SJCRH30 (cell line): ENCODE measurements at regions not wholly inside any gene's neighbourhood (a gene's known extent, or its start where the extent isn't known, plus 50 kb on each side); places are given as distances from the start of the nearest gene placed in this dataset.

Source experiments
- DNase-seq, 2 experiments: peaks; one replicate each; pipeline ENCODE4 v3.0.0-alpha.2; 2015 to 2020
- H3K27ac ChIP-seq: fragments of 250-450 bp; sonication (Bioruptor Pico); 2 replicates; pipeline ENCODE4 v1.5.1; 2020; ENCODE audit warnings: mild to moderate bottlenecking, moderate library complexity
- H3K27me3 ChIP-seq: fragments of 250-450 bp; sonication (Bioruptor Pico); 2 replicates; pipeline ENCODE4 v1.5.1; 2020; ENCODE audit warnings: mild to moderate bottlenecking, moderate library complexity
- H3K36me3 ChIP-seq: fragments of 250-450 bp; sonication (Bioruptor Pico); 2 replicates; pipeline ENCODE4 v1.5.1; 2020; ENCODE audit warnings: mild to moderate bottlenecking, moderate library complexity
- H3K4me1 ChIP-seq: fragments of 250-450 bp; sonication (Bioruptor Pico); 2 replicates; pipeline ENCODE4 v1.5.1; 2020; ENCODE audit warnings: mild to moderate bottlenecking, moderate library complexity
- H3K4me3 ChIP-seq: fragments of 250-450 bp; sonication (Bioruptor Pico); 2 replicates; pipeline ENCODE4 v1.5.1; 2020; ENCODE audit warnings: mild to moderate bottlenecking, moderate library complexity
- H3K9me3 ChIP-seq: fragments of 250-450 bp; sonication (Bioruptor Pico); replicated peaks from 2 replicates; pipeline ENCODE4 v1.5.1; 2020; ENCODE audit warnings: mild to moderate bottlenecking, moderate library complexity

- Histone ChIP-seq H3K36me3 (no peaks in the 10 kb centered on the region), H3K4me1 (no peaks in the 10 kb centered on the region), H3K4me3 (no peak overlapping the region), H3K9me3 (no peaks in the 10 kb centered on the region), H3K27ac (no peak overlapping the region), H3K27me3 (no peaks in the 10 kb centered on the region)
- DNase-seq = no peak
These were observed 346.3 kb downstream of the TMEM114 start for GRCh38 chr16:8243981-8244380.

- H3K27ac ChIP-seq = no peak overlapping the region
- no peaks in the 10 kb centered on the region for H3K27me3 ChIP-seq
- H3K36me3 ChIP-seq = no peaks in the 10 kb centered on the region
- no peaks in the 10 kb centered on the region for H3K9me3 ChIP-seq
- DNase-seq = no peak
- H3K4me1 ChIP-seq = no peaks in the 10 kb centered on the region
- no peak overlapping the region for H3K4me3 ChIP-seq
These were observed 348.9 kb downstream of the TMEM114 start for GRCh38 chr16:8241408-8241807.

GRCh38 chr16:8239443-8239842 is 350.9 kb downstream of the TMEM114 start:
- DNase-seq = no peak
- no peak overlapping the region for H3K4me3 ChIP-seq
- H3K27me3 ChIP-seq = no peaks in the 10 kb centered on the region
- H3K4me1 ChIP-seq = no peaks in the 10 kb centered on the region
- no peaks in the 10 kb centered on the region for H3K36me3 ChIP-seq
- H3K27ac ChIP-seq = no peak overlapping the region
- H3K9me3 ChIP-seq = no peaks in the 10 kb centered on the region

GRCh38 chr16:8237452-8237851 is 352.9 kb downstream of the TMEM114 start:
- no peaks in the 10 kb centered on the region for H3K27me3 ChIP-seq
- no peak overlapping the region for H3K27ac ChIP-seq
- no peaks in the 10 kb centered on the region for H3K36me3 ChIP-seq
- H3K4me1 ChIP-seq = no peaks in the 10 kb centered on the region
- no peak overlapping the region for H3K4me3 ChIP-seq
- DNase-seq = no peak
- no peaks in the 10 kb centered on the region for H3K9me3 ChIP-seq

GRCh38 chr16:8236816-8237215 is 353.5 kb downstream of the TMEM114 start:
- Histone ChIP-seq H3K9me3 (no peaks in the 10 kb centered on the region), H3K36me3 (no peaks in the 10 kb centered on the region), H3K27ac (no peak overlapping the region), H3K4me1 (no peaks in the 10 kb centered on the region), H3K27me3 (no peaks in the 10 kb centered on the region), H3K4me3 (no peak overlapping the region)
- no peak for DNase-seq

GRCh38 chr16:8230497-8230896 is 359.8 kb downstream of the TMEM114 start:
- Histone ChIP-seq H3K27ac (no peak overlapping the region), H3K4me1 (no peaks in the 10 kb centered on the region), H3K36me3 (no peaks in the 10 kb centered on the region), H3K9me3 (no peaks in the 10 kb centered on the region), H3K27me3 (no peaks in the 10 kb centered on the region), H3K4me3 (no peak overlapping the region)
- DNase-seq = no peak

- Histone ChIP-seq H3K27ac (no peak overlapping the region), H3K4me1 (no peaks in the 10 kb centered on the region), H3K9me3 (no peaks in the 10 kb centered on the region), H3K27me3 (no peaks in the 10 kb centered on the region), H3K36me3 (no peaks in the 10 kb centered on the region), H3K4me3 (no peak overlapping the region)
- no peak for DNase-seq
These were observed 361.2 kb downstream of the TMEM114 start for GRCh38 chr16:8229011-8229520.

GRCh38 chr16:8217201-8217600 is 373.1 kb downstream of the TMEM114 start:
- no peaks in the 10 kb centered on the region for H3K4me1 ChIP-seq
- no peaks in the 10 kb centered on the region for H3K36me3 ChIP-seq
- no peak overlapping the region for H3K4me3 ChIP-seq
- H3K27ac ChIP-seq = no peak overlapping the region
- DNase-seq = no peak
- no peaks in the 10 kb centered on the region for H3K27me3 ChIP-seq
- H3K9me3 ChIP-seq = no peaks in the 10 kb centered on the region

- no peak overlapping the region for H3K4me3 ChIP-seq
- no peaks in the 10 kb centered on the region for H3K36me3 ChIP-seq
- no peaks in the 10 kb centered on the region for H3K27me3 ChIP-seq
- H3K4me1 ChIP-seq = no peaks in the 10 kb centered on the region
- no peaks in the 10 kb centered on the region for H3K9me3 ChIP-seq
- DNase-seq = no peak
- H3K27ac ChIP-seq = no peak overlapping the region
These were observed 385.5 kb downstream of the TMEM114 start for GRCh38 chr16:8204769-8205168.

GRCh38 chr16:8204096-8204495 is 386.2 kb downstream of the TMEM114 start:
- H3K9me3 ChIP-seq = no peaks in the 10 kb centered on the region
- no peaks in the 10 kb centered on the region for H3K36me3 ChIP-seq
- H3K27ac ChIP-seq = no peak overlapping the region
- no peaks in the 10 kb centered on the region for H3K4me1 ChIP-seq
- no peaks in the 10 kb centered on the region for H3K27me3 ChIP-seq
- DNase-seq = no peak
- H3K4me3 ChIP-seq = no peak overlapping the region

GRCh38 chr16:8203101-8203500 is 387.2 kb downstream of the TMEM114 start:
- Histone ChIP-seq H3K4me1 (no peaks in the 10 kb centered on the region), H3K36me3 (no peaks in the 10 kb centered on the region), H3K27ac (no peak overlapping the region), H3K27me3 (no peaks in the 10 kb centered on the region), H3K9me3 (no peaks in the 10 kb centered on the region), H3K4me3 (no peak overlapping the region)
- no peak for DNase-seq

- H3K9me3 ChIP-seq = no peaks in the 10 kb centered on the region
These were observed 389.5 kb downstream of the TMEM114 start for GRCh38 chr16:8200839-8201238.

GRCh38 chr16:8199390-8199789 is 390.9 kb downstream of the TMEM114 start:
- H3K27ac ChIP-seq = no peak overlapping the region
- H3K4me3 ChIP-seq = no peak overlapping the region
- H3K36me3 ChIP-seq = no peaks in the 10 kb centered on the region
- H3K9me3 ChIP-seq = no peaks in the 10 kb centered on the region
- no peak for DNase-seq
- no peaks in the 10 kb centered on the region for H3K27me3 ChIP-seq
- H3K4me1 ChIP-seq = no peaks in the 10 kb centered on the region

More at GRCh38 chr16:8200839-8201238, 389.5 kb downstream of the TMEM114 start:
- H3K36me3 ChIP-seq = no peaks in the 10 kb centered on the region
- no peaks in the 10 kb centered on the region for H3K27me3 ChIP-seq
- no peak for DNase-seq
- no peak overlapping the region for H3K27ac ChIP-seq
- H3K4me1 ChIP-seq = no peaks in the 10 kb centered on the region
- H3K4me3 ChIP-seq = no peak overlapping the region

- DNase-seq = peak; percentile 9 to 46
- Histone ChIP-seq H3K36me3 (no peaks in the 10 kb centered on the region), H3K27me3 (no peaks in the 10 kb centered on the region), H3K9me3 (no peaks in the 10 kb centered on the region), H3K4me3 (no peak overlapping the region), H3K4me1 (no peaks in the 10 kb centered on the region), H3K27ac (no peak overlapping the region)
These were observed 395.5 kb downstream of the TMEM114 start for GRCh38 chr16:8194794-8195193.

- no peak for DNase-seq
- Histone ChIP-seq H3K36me3 (no peaks in the 10 kb centered on the region), H3K27ac (no peak overlapping the region)
These were observed 401.5 kb downstream of the TMEM114 start for GRCh38 chr16:8188841-8189240.

GRCh38 chr16:8187782-8188372 is 402.4 kb downstream of the TMEM114 start:
- no peaks in the 10 kb centered on the region for H3K9me3 ChIP-seq
- no peak overlapping the region for H3K27ac ChIP-seq
- no peak overlapping the region for H3K4me3 ChIP-seq
- no peaks in the 10 kb centered on the region for H3K36me3 ChIP-seq
- no peak for DNase-seq
- H3K4me1 ChIP-seq = no peaks in the 10 kb centered on the region
- H3K27me3 ChIP-seq = no peaks in the 10 kb centered on the region

More at GRCh38 chr16:8188841-8189240, 401.5 kb downstream of the TMEM114 start:
- Histone ChIP-seq H3K27me3 (no peaks in the 10 kb centered on the region), H3K9me3 (no peaks in the 10 kb centered on the region), H3K4me1 (no peaks in the 10 kb centered on the region), H3K4me3 (no peak overlapping the region)
